GM06990 (cell line): ENCODE measurements at regions not wholly inside any gene's neighbourhood (a gene's known extent, or its start where the extent isn't known, plus 50 kb on each side); places are given as distances from the start of the nearest gene placed in this dataset.

ENCODE experiments used
- DNase-seq: peaks from one replicate; pipeline ENCODE4 v3.0.0-alpha.2; 2011; ENCODE audit not compliant: insufficient read length; ENCODE audit errors: extremely low read depth
- H3K27me3 ChIP-seq: replicated peaks from 2 replicates; pipeline ENCODE4 v1.6.0; 2011; ENCODE audit warnings: low read length; ENCODE audit not compliant: control insufficient read depth, insufficient read depth
- H3K36me3 ChIP-seq: 2 replicates; pipeline ENCODE4 v1.5.1; 2011; ENCODE audit warnings: low read length; ENCODE audit not compliant: control insufficient read depth, insufficient read depth
- H3K4me3 ChIP-seq: replicated peaks from 2 replicates; pipeline ENCODE4 v1.5.1; 2011; ENCODE audit warnings: low read depth, mild to moderate bottlenecking, control low read depth, low read length
- TF ChIP-seq, protein P1 (sequence below): IDR thresholded peaks from 2 replicates; pipeline ENCODE4 v1.5.1; 2011; ENCODE audit warnings: low read length, control low read depth, mild to moderate bottlenecking, inconsistent platforms; ENCODE audit not compliant: insufficient read depth, poor library complexity, severe bottlenecking

DNA sequence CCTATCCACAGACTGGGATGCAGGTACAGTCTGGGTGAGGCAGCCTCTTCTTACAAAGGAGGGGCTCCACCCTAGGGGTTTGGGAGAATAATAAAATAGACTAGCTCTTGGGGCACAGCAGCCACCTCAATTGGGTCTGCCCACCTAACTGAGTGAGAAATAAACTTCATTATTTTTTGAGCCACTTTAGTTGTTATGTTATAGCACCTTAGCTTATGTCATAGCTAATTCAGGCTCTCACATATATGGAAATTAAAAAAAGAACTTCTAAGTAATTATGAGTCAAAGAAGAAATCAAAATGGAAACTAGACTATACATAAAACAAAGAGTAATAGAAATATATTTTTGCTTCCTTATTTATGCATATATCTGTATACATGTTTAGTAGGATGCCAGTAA is 318.5 kb upstream of the B3GALT2 start:
- Histone ChIP-seq H3K27me3 (no peaks in the 10 kb centered on the region), H3K4me3 (no peak overlapping the region), H3K36me3 (no peaks in the 10 kb centered on the region)
- no peak for DNase-seq
- TF ChIP-seq, protein P1, sequence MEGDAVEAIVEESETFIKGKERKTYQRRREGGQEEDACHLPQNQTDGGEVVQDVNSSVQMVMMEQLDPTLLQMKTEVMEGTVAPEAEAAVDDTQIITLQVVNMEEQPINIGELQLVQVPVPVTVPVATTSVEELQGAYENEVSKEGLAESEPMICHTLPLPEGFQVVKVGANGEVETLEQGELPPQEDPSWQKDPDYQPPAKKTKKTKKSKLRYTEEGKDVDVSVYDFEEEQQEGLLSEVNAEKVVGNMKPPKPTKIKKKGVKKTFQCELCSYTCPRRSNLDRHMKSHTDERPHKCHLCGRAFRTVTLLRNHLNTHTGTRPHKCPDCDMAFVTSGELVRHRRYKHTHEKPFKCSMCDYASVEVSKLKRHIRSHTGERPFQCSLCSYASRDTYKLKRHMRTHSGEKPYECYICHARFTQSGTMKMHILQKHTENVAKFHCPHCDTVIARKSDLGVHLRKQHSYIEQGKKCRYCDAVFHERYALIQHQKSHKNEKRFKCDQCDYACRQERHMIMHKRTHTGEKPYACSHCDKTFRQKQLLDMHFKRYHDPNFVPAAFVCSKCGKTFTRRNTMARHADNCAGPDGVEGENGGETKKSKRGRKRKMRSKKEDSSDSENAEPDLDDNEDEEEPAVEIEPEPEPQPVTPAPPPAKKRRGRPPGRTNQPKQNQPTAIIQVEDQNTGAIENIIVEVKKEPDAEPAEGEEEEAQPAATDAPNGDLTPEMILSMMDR: no peak

DNA sequence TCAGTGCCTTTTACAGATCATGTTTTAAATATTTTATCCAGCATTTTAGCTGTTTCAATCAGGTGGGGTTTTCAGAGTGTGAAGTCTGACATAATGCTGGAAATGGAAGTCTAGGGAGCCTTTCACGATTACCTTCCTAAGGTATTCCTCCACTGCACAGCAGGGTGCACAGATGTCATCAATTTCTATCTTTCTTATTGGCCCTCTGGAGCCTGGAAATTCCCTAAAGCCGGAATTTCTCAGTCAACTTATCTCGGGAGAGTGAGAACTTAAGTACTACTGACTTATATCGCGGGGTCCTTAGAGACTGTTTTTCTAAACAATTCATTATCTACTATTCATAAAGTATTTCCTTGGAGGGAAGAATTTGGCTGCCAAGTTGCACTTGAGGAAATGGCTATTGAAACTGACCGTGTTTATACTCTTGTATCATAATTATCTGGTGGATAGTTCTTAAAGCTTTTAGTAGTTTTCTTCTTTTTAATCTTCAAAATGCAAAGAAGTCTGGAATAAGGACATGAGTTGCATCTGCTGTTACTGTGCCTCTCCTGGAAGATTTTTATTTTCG is 311.8 kb upstream of the B3GALT2 start:
- Histone ChIP-seq H3K27me3 (no peaks in the 10 kb centered on the region), H3K4me3 (no peak overlapping the region), H3K36me3 (no peaks in the 10 kb centered on the region)
- DNase-seq: no peak
- TF ChIP-seq, protein P1: no peak

DNA sequence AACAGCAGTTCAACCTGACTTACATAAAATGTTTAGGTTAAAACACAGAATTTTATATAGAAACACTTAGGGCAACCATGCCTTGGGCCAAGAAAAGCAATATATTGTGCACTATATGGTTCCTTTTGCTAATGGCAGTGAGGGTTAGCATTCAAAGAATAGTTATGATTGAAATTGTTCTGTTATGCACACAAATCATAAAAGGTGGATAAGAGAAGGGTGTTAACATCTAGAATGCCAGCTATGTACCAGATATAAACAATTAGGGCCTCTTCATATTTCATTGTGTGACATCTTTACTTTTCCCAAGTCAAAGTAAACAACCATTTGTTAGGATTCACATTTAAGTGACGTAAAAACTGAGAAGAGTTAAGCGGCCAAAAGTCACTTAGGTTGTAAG is 308.0 kb upstream of the B3GALT2 start:
- no peak for DNase-seq
- H3K36me3 ChIP-seq: no peaks in the 10 kb centered on the region
- TF ChIP-seq, protein P1: no peak
- no peak overlapping the region for H3K4me3 ChIP-seq
- no peaks in the 10 kb centered on the region for H3K27me3 ChIP-seq

DNA sequence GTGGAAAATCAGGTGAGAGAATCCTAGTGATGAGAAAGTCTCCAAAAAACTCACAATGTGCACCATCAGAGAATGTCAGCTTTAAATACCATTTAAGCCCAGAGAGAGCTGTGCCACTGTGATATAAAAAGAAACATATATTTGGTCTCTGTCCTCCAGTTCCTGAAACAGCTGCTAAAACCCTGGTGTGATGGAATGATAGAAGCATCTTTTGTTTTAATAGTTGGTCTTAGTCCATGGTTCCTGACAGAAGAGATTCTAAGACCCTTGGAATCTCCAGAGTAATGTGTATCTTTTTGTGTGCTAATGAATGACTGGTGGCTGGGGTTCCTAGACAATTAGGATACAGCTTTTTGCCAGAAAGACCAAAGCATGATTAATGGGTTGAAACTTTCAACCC is 302.8 kb upstream of the B3GALT2 start:
- TF ChIP-seq, protein P1: no peak
- Histone ChIP-seq H3K36me3 (no peaks in the 10 kb centered on the region), H3K27me3 (no peaks in the 10 kb centered on the region), H3K4me3 (no peak overlapping the region)
- no peak for DNase-seq

DNA sequence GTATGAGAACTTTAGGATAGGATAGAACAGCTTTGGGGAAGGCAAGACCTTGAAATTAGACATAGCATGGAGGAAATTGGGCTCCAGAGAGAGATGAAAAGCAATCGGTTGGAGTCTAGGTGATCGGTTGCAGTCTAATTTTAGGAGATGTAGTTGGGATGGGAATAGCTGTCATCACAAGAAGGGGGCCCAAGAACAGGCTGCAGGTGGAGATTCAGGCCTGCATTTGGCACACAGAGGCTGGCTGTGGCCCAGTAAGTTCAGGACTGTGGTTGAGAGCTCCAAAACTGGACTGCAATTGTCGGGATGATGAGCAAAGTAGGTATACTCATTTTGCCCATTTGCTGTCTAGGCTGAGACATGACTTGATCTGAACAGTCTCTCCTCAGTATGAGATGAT is 301.3 kb upstream of the B3GALT2 start:
- Histone ChIP-seq H3K36me3 (no peaks in the 10 kb centered on the region), H3K27me3 (no peaks in the 10 kb centered on the region), H3K4me3 (no peak overlapping the region)
- TF ChIP-seq, protein P1: no peak
- DNase-seq: no peak

DNA sequence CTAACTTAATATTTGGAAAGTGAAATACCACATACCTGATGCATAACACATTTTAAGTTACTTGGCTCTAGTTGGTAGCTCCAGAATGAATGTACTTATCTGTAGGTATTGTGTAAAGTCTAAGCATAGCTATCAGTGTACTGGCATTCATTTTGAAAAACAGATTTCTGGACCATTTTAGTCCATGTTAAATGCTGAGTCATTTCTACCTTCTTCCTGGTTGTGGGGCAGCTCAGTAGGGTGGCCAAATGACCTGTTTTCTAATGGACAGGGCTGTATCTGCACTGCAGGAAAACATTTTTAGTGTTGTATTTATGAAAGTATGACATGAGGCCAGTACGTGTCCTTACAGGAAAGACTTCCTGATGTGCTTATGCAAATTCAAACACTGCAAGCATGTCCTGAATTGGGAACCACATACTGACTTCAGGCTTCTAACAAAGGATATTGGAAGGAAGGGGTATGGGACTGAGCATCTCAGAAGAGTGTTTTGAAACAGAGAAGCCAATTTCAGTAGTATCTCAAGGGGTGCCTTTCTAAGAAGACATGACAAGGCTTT is 300.3 kb upstream of the B3GALT2 start:
- TF ChIP-seq, protein P1: no peak

More for the DNA sequence above, 300.3 kb upstream of the B3GALT2 start:
- Histone ChIP-seq H3K4me3 (no peak overlapping the region), H3K27me3 (no peaks in the 10 kb centered on the region), H3K36me3 (no peaks in the 10 kb centered on the region)
- DNase-seq: no peak
